VCaP (cell line): ENCODE measurements at regions not wholly inside any gene's neighbourhood (a gene's known extent, or its start where the extent isn't known, plus 50 kb on each side); places are given as distances from the start of the nearest gene placed in this dataset.
"Not testable (repeated sequence)": the region's sequence is repeated elsewhere in the genome, so short reads cannot be mapped to it uniquely, and the experiment has no call there.

Experiments used
- H3K27ac ChIP-seq: fragments of 450-650 bp; 2 replicates; pipeline ENCODE4 v1.5.1; 2017
- CTCF ChIP-seq: fragments of 450-650 bp; conservative IDR thresholded peaks from 2 replicates; pipeline ENCODE4 v1.5.1; 2017; ENCODE audit warnings: mild to moderate bottlenecking, moderate library complexity

DNA sequence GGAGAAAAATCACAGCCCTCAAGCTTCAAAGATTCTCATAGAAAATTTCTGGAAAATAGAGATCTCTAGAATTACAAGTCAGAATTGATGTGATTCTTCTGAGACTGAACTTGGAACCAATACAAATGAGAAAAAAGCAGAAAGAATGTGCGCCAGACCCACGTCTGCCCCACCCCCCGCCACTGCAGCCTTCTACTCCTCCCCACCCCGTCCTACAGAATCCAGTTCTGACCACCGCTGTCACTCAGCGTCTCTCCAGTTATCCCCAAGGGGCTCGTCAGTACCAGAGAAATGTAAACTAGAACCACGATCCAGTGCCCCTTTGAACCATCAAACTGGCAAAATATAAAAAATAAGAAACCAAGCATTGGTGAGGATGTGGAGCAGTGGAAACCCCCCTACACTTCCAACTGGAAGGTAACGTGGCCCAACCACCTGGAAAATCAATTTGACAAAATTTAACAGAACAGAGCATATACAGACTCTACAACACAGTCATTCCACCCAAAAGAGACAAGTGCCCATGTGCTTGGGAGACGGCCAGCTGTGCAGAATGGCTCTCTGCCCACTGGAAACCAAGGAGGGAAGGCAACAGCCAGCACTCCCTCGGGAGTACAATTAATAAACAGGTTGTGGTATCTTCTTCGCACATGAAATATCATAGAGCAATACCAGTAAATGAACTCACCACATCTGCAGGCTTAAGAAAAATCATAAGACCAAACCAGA is 397.9 kb downstream of the TNS3 start:
- no peak overlapping the region; the same call in 1 of the 2 replicates for H3K27ac ChIP-seq
- no peak for TF ChIP-seq CTCF

GRCh38 chr7:47181746-47182361 is 400.1 kb downstream of the TNS3 start:
- TF ChIP-seq CTCF, result no peak
- peak overlapping the region; percentile 59 for H3K27ac ChIP-seq

DNA sequence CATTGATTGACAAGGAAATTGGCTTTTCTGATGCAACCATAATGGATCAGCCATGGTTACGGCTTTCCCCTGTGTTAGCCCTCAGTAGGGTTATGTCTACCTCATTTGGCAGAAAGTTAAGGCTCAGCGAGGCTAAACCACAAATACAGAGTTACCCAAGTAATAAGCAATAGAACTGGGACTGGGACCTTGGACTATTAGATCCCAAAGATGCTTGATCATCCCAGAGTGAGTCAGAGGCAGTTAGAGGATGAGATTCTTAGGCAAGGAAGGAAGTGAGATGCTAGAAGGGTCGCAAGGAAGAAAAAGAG is 401.4 kb downstream of the TNS3 start:
- TF ChIP-seq CTCF, result peak; percentile 52
- no peak overlapping the region for H3K27ac ChIP-seq

DNA sequence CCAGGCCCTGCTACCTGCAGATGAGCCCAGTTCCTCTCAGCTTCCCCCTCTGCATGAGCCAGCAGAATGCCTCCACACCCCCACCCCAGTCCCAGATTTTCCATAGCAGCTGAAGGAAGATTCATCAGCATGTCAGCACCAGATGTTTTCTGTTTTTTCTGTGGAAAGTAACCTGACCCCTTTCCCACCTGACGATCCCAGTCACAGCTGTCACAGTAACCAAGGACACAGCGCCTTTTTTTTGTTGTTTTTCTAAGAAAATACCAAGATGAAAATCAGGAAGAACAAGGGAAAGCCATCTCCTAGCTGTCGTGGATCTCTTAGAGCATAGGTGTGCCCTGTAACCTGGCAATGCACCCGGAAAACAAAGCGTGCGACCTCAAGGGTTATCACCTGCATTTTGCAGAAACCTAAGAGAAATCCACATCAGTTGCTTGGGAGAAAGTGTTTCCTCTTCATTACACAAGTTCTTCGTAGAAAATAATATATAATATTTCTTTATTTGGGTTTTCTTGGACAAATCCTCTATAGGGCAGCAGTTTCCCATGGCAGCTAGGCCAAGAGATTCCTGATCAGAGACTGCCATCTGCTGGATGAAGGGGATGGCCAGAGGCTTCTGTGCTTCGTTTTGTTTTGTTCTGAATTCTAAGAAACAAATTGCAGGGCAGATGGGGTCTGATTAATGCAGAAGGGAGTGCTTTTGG is 401.9 kb downstream of the TNS3 start:
- peak; percentile 96 for TF ChIP-seq CTCF
- no peak overlapping the region; the same call in 1 of the 2 replicates for H3K27ac ChIP-seq

DNA sequence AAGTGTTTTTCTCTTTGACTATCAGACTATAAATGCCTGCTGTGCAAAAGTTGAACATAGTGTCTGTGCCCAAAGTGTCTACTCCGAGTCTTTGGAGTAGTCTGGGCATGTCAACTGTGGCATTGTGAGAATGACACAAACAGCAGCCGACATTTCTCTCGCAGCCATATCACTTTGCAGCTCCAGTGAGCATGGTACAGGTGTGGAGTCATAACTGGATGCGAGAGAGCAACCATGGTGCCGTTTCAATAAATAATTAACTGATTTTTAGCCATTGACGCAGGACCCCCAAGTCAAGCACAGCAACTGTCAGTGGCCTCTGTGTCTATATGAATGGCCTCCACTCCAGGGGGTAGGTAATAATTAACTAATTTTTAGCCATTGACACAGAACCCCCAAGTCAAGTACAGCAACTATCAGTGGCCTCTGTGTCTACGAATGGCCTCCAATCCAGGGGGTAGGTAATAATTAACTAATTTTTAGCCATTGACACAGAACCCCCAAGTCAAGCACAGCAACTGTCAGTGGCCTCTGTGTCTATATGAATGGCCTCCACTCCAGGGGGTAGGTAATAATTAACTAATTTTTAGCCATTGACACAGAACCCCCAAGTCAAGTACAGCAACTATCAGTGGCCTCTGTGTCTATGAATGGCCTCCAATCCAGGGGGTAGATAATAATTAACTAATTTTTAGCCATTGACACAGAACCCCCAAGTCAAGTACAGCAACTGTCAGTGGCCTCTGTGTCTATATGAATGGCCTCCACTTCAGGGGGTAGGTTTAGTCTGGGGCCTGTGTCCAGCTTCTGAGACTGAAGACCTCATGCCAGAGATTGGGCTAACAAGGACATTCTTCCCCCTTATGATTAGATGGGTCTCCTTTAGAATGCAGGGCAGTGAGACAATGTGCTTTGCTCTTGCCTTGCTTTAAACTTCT is 409.0 kb downstream of the TNS3 start:
- not testable (repeated sequence) for H3K27ac ChIP-seq

DNA sequence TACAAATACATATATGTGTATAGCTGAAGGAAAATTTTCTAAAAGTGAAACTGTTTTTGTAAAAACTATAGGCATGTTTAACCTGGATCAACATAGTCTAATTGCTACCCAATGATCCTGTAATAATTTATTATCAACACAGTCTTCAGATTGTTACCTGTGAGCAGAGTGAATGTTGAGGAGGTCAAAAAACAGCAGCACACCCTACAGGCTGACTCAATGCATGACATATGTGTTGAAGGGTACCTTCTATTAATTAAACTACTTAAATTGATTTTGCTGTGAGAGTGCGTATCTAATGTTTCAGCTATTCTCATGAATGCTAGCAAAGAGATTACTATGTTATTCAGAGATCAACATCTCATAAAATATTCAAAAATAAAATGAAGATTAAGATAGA is 411.4 kb downstream of the TNS3 start:
- peak; percentile 70 for TF ChIP-seq CTCF
- no peak overlapping the region for H3K27ac ChIP-seq

- TF ChIP-seq CTCF, result no peak
- H3K27ac ChIP-seq, result no peak overlapping the region
Observed at GRCh38 chr7:47154791-47155190, 427.1 kb downstream of the TNS3 start.
